ENCODE measurements at regions not wholly inside any gene's neighbourhood (a gene's known extent, or its start where the extent isn't known, plus 50 kb on each side); places are given as distances from the start of the nearest gene placed in this dataset.

- no peaks in the 10 kb centered on the region for H3K27me3 ChIP-seq (ENCODE audit: insufficient read depth)
- H3K4me2 ChIP-seq, result no peak overlapping the region
- H2AFZ ChIP-seq (ENCODE audit: low read depth), result no peak overlapping the region
- DNase-seq, result no peak
- no peaks in the 10 kb centered on the region for H3F3A ChIP-seq (replicated peaks; ENCODE audit: insufficient read depth)
- no peak overlapping the region for H3K9ac ChIP-seq
- H3K9me2 ChIP-seq, result no peaks in the 10 kb centered on the region
- H3K27ac ChIP-seq (ENCODE audit: low read depth in 2 of 2, low read length in 1 of 2), result no peak overlapping the region
- 67% methylated on average over 3 of the region's 3 CpGs for WGBS (ENCODE audit: low lambda C conversion rate)
- ChIA-PET CTCF (no interaction called here), POLR2A (no interaction called here)
- H3K4me1 ChIP-seq (ENCODE audit: control insufficient read depth in 1 of 2, insufficient read depth in 2 of 2, low read depth in 1 of 2, low read length in 1 of 2), result peaks cover 3 to 6% of the 10 kb centered on the region in 2 experiments; a peak in 3 of 4 replicates
- H4K20me1 ChIP-seq (ENCODE audit: insufficient read depth), result no peaks in the 10 kb centered on the region
- no peaks in the 10 kb centered on the region for H3K79me2 ChIP-seq (ENCODE audit: insufficient read depth)
- TF ChIP-seq IRF3 (IDR thresholded peaks at IDR 0.05; ENCODE audit: low read depth, low read length) (no peak), MEF2A (IDR thresholded peaks at IDR 0.05; ENCODE audit: borderline replicate concordance, low read depth) (no peak), RXRA (IDR thresholded peaks at IDR 0.05; ENCODE audit: borderline replicate concordance, low read depth) (no peak), JUND (IDR thresholded peaks at IDR 0.05) (no peak), MXI1 (IDR thresholded peaks at IDR 0.05; ENCODE audit: low read depth, low read length) (no peak), ZBTB33 (IDR thresholded peaks at IDR 0.05; ENCODE audit: borderline replicate concordance, low read depth) (no peak), RAD21 (IDR thresholded peaks at IDR 0.05; ENCODE audit: low read length) (no peak), SMC3 (IDR thresholded peaks at IDR 0.05; ENCODE audit: low read depth, low read length) (no peak), TCF12 (IDR thresholded peaks at IDR 0.05) (no peak), CTCF (IDR thresholded peaks at IDR 0.05) (no peak), FOXM1 (IDR thresholded peaks at IDR 0.05; ENCODE audit: low read depth) (no peak)
- no peak overlapping the region for H3K4me3 ChIP-seq (ENCODE audit: low read depth in 2 of 2, low read length in 1 of 2)
- no peaks in the 10 kb centered on the region for H3K9me3 ChIP-seq
- H3K36me3 ChIP-seq (replicated peaks in 1 of 2; ENCODE audit: control insufficient read depth in 1 of 2, insufficient read depth in 2 of 2, low read length in 1 of 2), result no peaks in the 10 kb centered on the region
Measured at GRCh38 chr11:96697466-96697865, 307.7 kb downstream of the JRKL start.

- no peaks in the 10 kb centered on the region for H3K79me2 ChIP-seq (ENCODE audit: insufficient read depth)
- H2AFZ ChIP-seq (ENCODE audit: low read depth), result no peak overlapping the region
- H4K20me1 ChIP-seq (ENCODE audit: insufficient read depth), result no peaks in the 10 kb centered on the region
- H3K36me3 ChIP-seq (replicated peaks in 1 of 2; ENCODE audit: control insufficient read depth in 1 of 2, insufficient read depth in 2 of 2, low read length in 1 of 2), result no peaks in the 10 kb centered on the region
- no peaks in the 10 kb centered on the region for H3K27me3 ChIP-seq (ENCODE audit: insufficient read depth)
- DNase-seq, result no peak
- no peaks in the 10 kb centered on the region for H3K9me2 ChIP-seq
- ChIA-PET CTCF (no interaction called here), POLR2A (no interaction called here)
- TF ChIP-seq NFIC (IDR thresholded peaks at IDR 0.05; ENCODE audit: borderline replicate concordance) (no peak), RAD21 (IDR thresholded peaks at IDR 0.05; ENCODE audit: low read length) (peak; percentile 42; the same call in 1 of the 2 replicates)
- WGBS (ENCODE audit: low lambda C conversion rate), result 38% methylated on average over 3 of the region's 3 CpGs
- no peak overlapping the region for H3K4me3 ChIP-seq (ENCODE audit: low read depth in 2 of 2, low read length in 1 of 2)
- no peak overlapping the region for H3K9ac ChIP-seq
- no peak overlapping the region for H3K27ac ChIP-seq (ENCODE audit: low read depth in 2 of 2, low read length in 1 of 2)
- H3F3A ChIP-seq (replicated peaks; ENCODE audit: insufficient read depth), result no peaks in the 10 kb centered on the region
- H3K4me1 ChIP-seq (ENCODE audit: control insufficient read depth in 1 of 2, insufficient read depth in 2 of 2, low read depth in 1 of 2, low read length in 1 of 2), result no peaks in the 10 kb centered on the region; a peak in 2 of 4 replicates
- H3K9me3 ChIP-seq, result no peaks in the 10 kb centered on the region
- H3K4me2 ChIP-seq, result no peak overlapping the region
Measured at GRCh38 chr11:96704847-96705246, 315.0 kb downstream of the JRKL start.

Measured in SK-N-SH (cell line).